HG03135 (cell line): ENCODE measurements at regions not wholly inside any gene's neighbourhood (a gene's known extent, or its start where the extent isn't known, plus 50 kb on each side); places are given as distances from the start of the nearest gene placed in this dataset.

Experiments
- ATAC-seq: cut with Tn5 transposase; IDR thresholded peaks from one replicate; pipeline ENCODE4 v1.9.1; 2021; ENCODE audit warnings: mild to moderate bottlenecking, moderate library complexity; ENCODE audit not compliant: unreplicated experiment

DNA sequence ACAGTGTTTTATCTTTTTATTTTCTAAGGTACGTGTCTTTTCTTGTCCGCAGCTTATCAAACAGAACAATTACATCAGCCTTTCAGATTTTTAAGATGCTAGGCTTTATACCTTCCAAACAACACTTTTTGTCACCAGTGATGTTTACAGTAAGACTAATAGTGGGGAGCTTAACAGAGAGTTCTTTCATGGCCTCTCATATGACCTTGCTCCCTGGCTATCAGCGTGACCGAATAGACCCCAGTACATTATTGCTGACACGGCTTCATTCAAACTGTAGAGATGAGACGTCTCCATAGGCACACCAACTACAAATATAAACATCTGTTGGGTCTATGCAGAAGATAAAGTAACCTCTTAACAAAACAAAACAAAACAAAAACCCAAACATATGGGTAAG is 477.6 kb upstream of the KCNMB2 start:
- no peak for ATAC-seq

GRCh38 chr3:178059119-178059518 is 477.1 kb upstream of the KCNMB2 start:
- ATAC-seq = no peak

GRCh38 chr3:178059836-178060235 is 476.4 kb upstream of the KCNMB2 start:
- ATAC-seq = no peak

DNA sequence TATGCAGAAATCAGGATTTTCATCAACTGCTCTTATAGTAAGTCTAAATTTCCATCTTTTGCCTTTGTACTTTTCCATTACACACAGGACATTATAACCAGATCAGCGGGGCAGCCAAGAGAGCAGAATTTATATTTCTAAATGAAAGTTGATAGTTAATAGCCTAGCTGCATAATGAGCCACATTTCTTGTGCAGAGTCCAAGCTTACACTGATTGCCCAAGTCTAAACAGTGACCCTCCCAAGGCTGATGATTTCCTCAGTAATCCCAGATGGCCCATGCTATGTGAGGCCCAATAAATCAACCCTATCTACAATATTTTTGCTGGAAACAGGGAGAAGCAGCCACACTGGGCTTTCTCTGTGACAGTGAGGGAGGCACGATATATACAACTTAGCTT is 475.8 kb upstream of the KCNMB2 start:
- ATAC-seq = no peak

DNA sequence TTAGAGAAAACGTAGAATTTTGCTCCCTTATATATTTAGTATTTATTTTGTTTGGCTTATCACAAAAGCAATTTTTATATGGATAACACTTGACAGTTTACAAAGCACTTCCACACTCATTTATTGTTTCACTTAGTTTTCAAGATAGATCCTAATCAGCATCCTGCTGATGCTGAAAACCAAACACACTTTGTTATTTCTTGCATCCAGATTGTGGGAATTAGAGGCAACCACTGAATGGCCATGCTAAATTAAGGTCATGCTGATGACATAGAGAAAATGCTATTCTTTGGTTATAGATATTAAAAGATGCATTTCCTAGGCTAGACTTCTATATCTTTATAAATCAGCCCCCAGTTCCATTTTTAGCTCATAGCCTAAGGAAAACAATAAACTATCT is 474.1 kb upstream of the KCNMB2 start:
- ATAC-seq = no peak

GRCh38 chr3:178063461-178063860 is 472.8 kb upstream of the KCNMB2 start:
- no peak for ATAC-seq

GRCh38 chr3:178067721-178068120 is 468.5 kb upstream of the KCNMB2 start:
- no peak for ATAC-seq

DNA sequence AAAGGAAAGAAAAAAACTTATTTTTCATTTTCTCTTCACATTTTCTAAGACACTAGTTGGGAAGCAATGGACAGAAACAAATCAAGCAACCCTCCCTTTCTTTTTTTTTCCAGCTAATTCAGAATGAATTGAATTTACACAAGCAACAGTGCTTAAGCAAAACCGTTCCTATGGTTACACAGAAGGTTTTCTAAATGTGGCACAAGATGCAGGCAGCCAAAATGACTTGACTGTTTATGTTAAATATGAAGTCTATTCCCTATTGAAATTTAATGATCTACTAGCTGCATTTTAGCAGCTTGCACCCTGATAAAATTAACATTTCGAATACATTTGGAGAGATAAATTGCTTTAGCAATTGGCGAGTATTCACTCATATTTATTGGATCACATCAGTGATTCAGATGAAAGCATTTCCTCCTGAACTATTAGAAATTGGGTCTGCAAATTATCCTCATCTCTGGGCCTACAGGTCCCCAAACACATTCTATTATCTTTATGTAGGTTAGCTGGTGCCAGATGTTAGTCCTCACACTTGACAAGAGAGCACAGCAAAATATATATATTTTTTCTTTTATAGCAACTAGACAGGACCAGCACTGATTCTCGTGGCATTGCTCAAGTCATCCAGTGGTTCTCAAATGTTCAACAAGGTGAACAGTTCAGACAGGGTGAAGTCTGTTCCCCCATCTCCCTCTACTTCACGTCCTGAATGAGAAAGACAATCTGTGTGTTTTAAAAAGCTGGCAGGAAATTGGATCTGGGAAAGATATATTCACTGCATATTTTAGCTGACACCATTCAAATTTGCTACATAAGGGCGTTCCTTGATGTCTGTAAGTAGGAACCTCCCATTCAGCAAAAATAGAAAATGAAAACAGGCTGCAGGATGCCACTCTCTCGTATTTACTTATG is 463.6 kb upstream of the KCNMB2 start:
- no peak for ATAC-seq

- ATAC-seq = no peak
Measured at GRCh38 chr3:178073366-178073765, 462.9 kb upstream of the KCNMB2 start.

DNA sequence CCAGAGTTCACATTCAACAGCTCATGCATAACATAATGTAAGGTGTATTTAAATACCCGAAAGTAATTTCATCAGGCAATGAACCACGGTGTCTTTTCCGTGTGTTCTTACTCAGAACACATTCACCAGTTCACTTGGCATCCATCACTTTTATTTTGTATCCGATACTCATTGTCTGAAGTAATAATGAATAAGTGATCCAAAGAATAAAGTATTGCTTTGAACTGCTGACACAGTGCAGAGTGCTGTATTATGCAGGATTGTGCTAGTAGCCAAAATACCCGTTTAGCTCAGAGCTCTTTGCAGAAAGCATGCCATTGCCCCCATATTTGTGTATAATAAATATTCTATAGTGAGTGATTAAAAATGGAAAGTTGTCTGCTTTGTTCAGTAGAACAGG is 460.9 kb upstream of the KCNMB2 start:
- no peak for ATAC-seq

- ATAC-seq = no peak
Measured at GRCh38 chr3:178078953-178079352, 457.3 kb upstream of the KCNMB2 start.

GRCh38 chr3:178079966-178080365 is 456.3 kb upstream of the KCNMB2 start:
- no peak for ATAC-seq

- no peak for ATAC-seq
Measured at GRCh38 chr3:178082326-178082906, 453.8 kb upstream of the KCNMB2 start.

DNA sequence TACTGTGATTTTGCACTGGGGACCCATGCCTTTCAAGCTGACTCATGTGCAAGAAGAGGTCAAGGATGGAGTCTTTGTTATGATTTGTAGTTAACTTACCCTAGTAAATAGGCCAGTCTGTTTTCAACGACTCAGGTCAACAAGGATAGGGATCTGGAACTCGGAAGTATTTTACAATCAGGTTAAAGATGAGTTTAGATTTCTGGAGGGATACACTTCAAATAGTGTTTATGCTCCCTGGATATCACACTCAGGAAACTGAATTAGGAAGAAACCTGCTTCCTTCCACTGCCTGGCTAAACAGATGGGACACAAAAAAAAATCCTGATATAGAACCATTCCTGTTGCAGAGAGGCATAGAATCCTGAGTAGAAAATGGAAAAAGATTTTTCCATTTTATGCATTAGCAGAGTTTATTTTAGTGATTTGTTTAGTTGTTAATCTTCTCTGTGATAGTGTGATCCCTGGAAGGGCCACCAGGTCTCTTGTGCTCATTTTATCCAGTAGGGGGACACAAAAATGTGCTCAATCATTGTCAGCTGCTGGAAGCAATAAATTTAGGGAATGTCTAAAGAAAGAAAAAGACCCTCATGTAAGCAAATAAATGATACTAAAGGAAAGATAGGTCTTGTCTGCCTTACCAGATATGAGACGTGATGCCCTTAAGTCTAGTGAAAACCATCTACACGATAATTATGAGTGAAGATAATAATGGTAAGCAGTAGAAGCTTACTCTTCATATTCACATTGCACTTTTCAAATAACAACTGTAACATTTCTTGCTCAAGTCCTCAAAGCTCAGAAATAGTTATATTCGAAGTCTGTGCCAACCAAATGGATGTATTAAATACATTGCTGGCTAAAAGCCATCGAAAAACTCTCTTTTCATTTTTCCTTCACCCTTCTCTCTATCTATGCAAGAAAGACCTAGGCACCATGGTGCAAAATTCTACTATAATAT is 452.1 kb upstream of the KCNMB2 start:
- ATAC-seq = no peak

- no peak for ATAC-seq
Measured at GRCh38 chr3:178084938-178085816, 451.1 kb upstream of the KCNMB2 start.

DNA sequence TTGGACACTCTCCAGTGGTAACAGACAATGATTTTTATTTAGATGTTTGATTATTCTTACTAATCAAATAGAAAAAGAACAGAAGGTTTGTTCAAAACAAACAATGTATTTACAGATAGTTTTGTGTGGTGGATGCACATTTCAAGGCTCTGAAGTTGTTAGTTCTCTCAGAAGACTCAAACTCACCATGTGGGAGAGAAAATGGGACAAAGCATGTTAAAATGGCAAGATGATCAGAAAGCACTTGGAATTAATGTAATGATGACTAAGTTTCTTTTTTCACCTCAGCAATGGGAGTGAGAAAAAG is 450.5 kb upstream of the KCNMB2 start:
- no peak for ATAC-seq

- ATAC-seq = no peak
Measured at GRCh38 chr3:178086144-178086825, 450.0 kb upstream of the KCNMB2 start.

- ATAC-seq = no peak
Measured at GRCh38 chr3:178087376-178087775, 448.9 kb upstream of the KCNMB2 start.

DNA sequence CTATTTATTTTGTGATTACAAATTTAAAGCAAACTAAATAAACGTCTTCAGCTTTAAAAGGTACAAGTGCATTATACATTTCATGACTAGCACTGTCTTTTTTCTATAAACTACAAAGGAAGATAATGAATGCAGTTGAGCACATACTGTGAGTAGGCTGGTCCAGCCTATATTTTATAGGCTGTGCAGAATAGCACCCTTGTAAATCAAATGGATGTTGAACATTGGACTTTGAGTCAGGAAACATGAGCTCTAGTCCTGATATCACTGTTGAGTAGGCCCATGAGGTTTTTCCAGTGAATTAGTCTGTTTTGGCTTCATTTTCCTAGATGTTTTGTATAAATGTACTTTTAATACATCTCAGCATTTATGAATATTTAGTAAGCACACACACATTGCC is 447.3 kb upstream of the KCNMB2 start:
- ATAC-seq = no peak

- ATAC-seq = no peak
Measured at GRCh38 chr3:178090899-178091298, 445.3 kb upstream of the KCNMB2 start.
